H9 (cell line): ENCODE measurements at regions not wholly inside any gene's neighbourhood (a gene's known extent, or its start where the extent isn't known, plus 50 kb on each side); places are given as distances from the start of the nearest gene placed in this dataset.

Source experiments
- DNase-seq: peaks from one replicate; pipeline ENCODE4 v3.0.0-alpha.2; 2017
- H2AFZ ChIP-seq: one replicate; pipeline ENCODE4 v1.6.1; 2013; ENCODE audit warnings: mild to moderate bottlenecking, low read length, control low read depth, moderate library complexity
- H2AK5ac ChIP-seq: 2 replicates; pipeline ENCODE4 v1.6.1; 2013; ENCODE audit warnings: low read length, control low read depth, mixed read lengths; ENCODE audit not compliant: insufficient read length
- H2BK120ac ChIP-seq: one replicate; pipeline ENCODE4 v1.6.1; 2013; ENCODE audit warnings: low read depth, mild to moderate bottlenecking, low read length, control low read depth, inconsistent platforms; ENCODE audit not compliant: poor library complexity, severe bottlenecking
- H2BK12ac ChIP-seq: 2 replicates; pipeline ENCODE4 v1.6.1; 2013; ENCODE audit warnings: low read length, control low read depth, mixed read lengths, low read depth; ENCODE audit not compliant: insufficient read length
- H2BK15ac ChIP-seq: 2 replicates; pipeline ENCODE4 v1.6.1; 2013; ENCODE audit warnings: low read depth, low read length, control low read depth
- H2BK20ac ChIP-seq: one replicate; pipeline ENCODE4 v1.6.1; 2013; ENCODE audit warnings: low read depth, mild to moderate bottlenecking, low read length, control low read depth, inconsistent platforms; ENCODE audit not compliant: poor library complexity, severe bottlenecking
- H2BK5ac ChIP-seq: 2 replicates; pipeline ENCODE4 v1.6.1; 2013; ENCODE audit warnings: low read length, control low read depth, mixed read lengths; ENCODE audit not compliant: insufficient read length
- H3K14ac ChIP-seq: 2 replicates; pipeline ENCODE4 v1.6.1; 2013; ENCODE audit warnings: low read length, control low read depth; ENCODE audit not compliant: insufficient read depth
- H3K18ac ChIP-seq: 2 replicates; pipeline ENCODE4 v1.6.1; 2013; ENCODE audit warnings: low read depth, mild to moderate bottlenecking, mixed read lengths, low read length, control low read depth; ENCODE audit not compliant: insufficient read length
- H3K23ac ChIP-seq: 2 replicates; pipeline ENCODE4 v1.6.1; 2013; ENCODE audit warnings: low read length, control low read depth, mixed read lengths, low read depth; ENCODE audit not compliant: insufficient read length
- H3K23me2 ChIP-seq: 2 replicates; pipeline ENCODE4 v1.6.1; 2013; ENCODE audit warnings: low read depth, mild to moderate bottlenecking, mixed read lengths, low read length, control low read depth; ENCODE audit not compliant: insufficient read length, poor library complexity, severe bottlenecking
- H3K27ac ChIP-seq: 2 replicates; pipeline ENCODE4 v1.5.1; 2013; ENCODE audit warnings: low read length, control low read depth, mixed read lengths, low read depth; ENCODE audit not compliant: insufficient read length
- H3K27me3 ChIP-seq: 2 replicates; pipeline ENCODE4 v1.6.1; 2013; ENCODE audit warnings: low read length, control low read depth, inconsistent platforms; ENCODE audit not compliant: insufficient read depth
- H3K4ac ChIP-seq: 2 replicates; pipeline ENCODE4 v1.6.1; 2013; ENCODE audit warnings: low read depth, mild to moderate bottlenecking, control low read depth, inconsistent platforms, low read length, moderate library complexity
- H3K4me1 ChIP-seq: 2 replicates; pipeline ENCODE4 v1.6.1; 2013; ENCODE audit warnings: low read length, control low read depth, inconsistent platforms; ENCODE audit not compliant: insufficient read depth
- H3K4me2 ChIP-seq: 2 replicates; pipeline ENCODE4 v1.6.1; 2013; ENCODE audit warnings: low read length, control low read depth, mixed read lengths; ENCODE audit not compliant: insufficient read length, insufficient read depth
- H3K56ac ChIP-seq: 2 replicates; pipeline ENCODE4 v1.6.1; 2013; ENCODE audit warnings: low read depth, mild to moderate bottlenecking, mixed read lengths, low read length, control low read depth; ENCODE audit not compliant: insufficient read length
- H3K79me1 ChIP-seq: 2 replicates; pipeline ENCODE4 v1.6.1; 2013; ENCODE audit warnings: low read depth, mild to moderate bottlenecking, moderate library complexity, low read length, control low read depth, inconsistent platforms; ENCODE audit not compliant: insufficient read depth, poor library complexity, severe bottlenecking
- H3K79me2 ChIP-seq: 2 replicates; pipeline ENCODE4 v1.6.1; 2013; ENCODE audit warnings: low read length, control low read depth, inconsistent platforms; ENCODE audit not compliant: insufficient read depth
- H3K9ac ChIP-seq: 2 replicates; pipeline ENCODE4 v1.6.1; 2013; ENCODE audit warnings: low read length, control low read depth, mixed read lengths; ENCODE audit not compliant: insufficient read length; ENCODE audit errors: extremely low read depth
- H3K9me3 ChIP-seq: one replicate; pipeline ENCODE4 v1.6.1; 2013; ENCODE audit warnings: low read depth, low read length, inconsistent platforms; ENCODE audit not compliant: control insufficient read depth
- H3T11ph ChIP-seq: one replicate; pipeline ENCODE4 v1.6.1; 2013; ENCODE audit warnings: mild to moderate bottlenecking, low read length, control low read depth, inconsistent platforms
- H4K20me1 ChIP-seq: one replicate; pipeline ENCODE4 v1.6.1; 2013; ENCODE audit not compliant: control insufficient read depth, insufficient read length, insufficient read depth
- H4K5ac ChIP-seq: 2 replicates; pipeline ENCODE4 v1.6.1; 2013; ENCODE audit warnings: low read depth, mild to moderate bottlenecking, mixed read lengths, low read length, control low read depth; ENCODE audit not compliant: insufficient read length
- H4K8ac ChIP-seq: replicated peaks from 2 replicates; pipeline ENCODE4 v1.6.1; 2013; ENCODE audit warnings: low read length, control low read depth, mixed read lengths, low read depth; ENCODE audit not compliant: insufficient read length
- H4K91ac ChIP-seq: 2 replicates; pipeline ENCODE4 v1.6.1; 2013; ENCODE audit warnings: low read depth, mild to moderate bottlenecking, moderate library complexity, mixed read lengths, low read length, control low read depth; ENCODE audit not compliant: insufficient read length
- H3K27ac Mint-ChIP-seq, 3 experiments: 2 replicates in 2 of 3; 3 replicates in 1 of 3; pipeline ENCODE4 v1.8.0; 2020 to 2021; ENCODE audit warnings: mixed read lengths in 3 of 3, mild to moderate bottlenecking in 1 of 3, moderate library complexity in 1 of 3
- H3K27me3 Mint-ChIP-seq: 2 replicates; pipeline ENCODE4 v1.8.0; 2021; ENCODE audit warnings: low read depth, mild to moderate bottlenecking, moderate library complexity, mixed read lengths
- H3K36me3 Mint-ChIP-seq, 3 experiments: 2 replicates in 2 of 3; 3 replicates in 1 of 3; pipeline ENCODE4 v1.8.0; 2020 to 2021; ENCODE audit warnings: low read depth in 3 of 3, mixed read lengths in 3 of 3; ENCODE audit not compliant: insufficient read depth in 1 of 3
- H3K4me1 Mint-ChIP-seq, 2 experiments: 2 replicates each; pipeline ENCODE4 v1.8.0; 2020; ENCODE audit warnings: mixed read lengths in 2 of 2
- H3K4me3 Mint-ChIP-seq, 2 experiments: 2 replicates in 1 of 2; 3 replicates in 1 of 2; pipeline ENCODE4 v1.8.0; 2020 to 2021; ENCODE audit warnings: mild to moderate bottlenecking in 2 of 2, mixed read lengths in 2 of 2, moderate library complexity in 1 of 2
- H3K9me3 Mint-ChIP-seq, 2 experiments: 2 replicates in 1 of 2; 3 replicates in 1 of 2; pipeline ENCODE4 v1.8.0; 2020; ENCODE audit warnings: mild to moderate bottlenecking in 2 of 2, mixed read lengths in 2 of 2, moderate library complexity in 1 of 2
- CTCF ChIP-seq: fragments of 200-600 bp; sonication (generic); conservative IDR thresholded peaks from 3 replicates; pipeline ENCODE4 v1.8.0; 2021; ENCODE audit warnings: antibody characterized with exemption, mild to moderate bottlenecking
- WGBS: extraction: QIAGEN DNeasy Blood & Tissue Kit; methylation state at CpG from one replicate; pipeline ENCODE4 v1.1.7; 2013; ENCODE audit warnings: missing lambda C conversion rate, low lambda C conversion rate, mixed read lengths; ENCODE audit not compliant: insufficient read length; ENCODE audit errors: extremely low coverage; 5-methylcytosine and 5-hydroxymethylcytosine counted together

GRCh38 chr1:87786861-87787545 lies 458.3 kb downstream of the LMO4 start:
- Histone ChIP-seq H3K56ac (no peak overlapping the region), H2BK20ac (no peak overlapping the region), H3K18ac (no peak overlapping the region), H3K4me1 (peaks cover 3% of the 10 kb centered on the region; the same call in 1 of the 2 replicates), H2BK15ac (no peak overlapping the region), H3K27ac (no peak overlapping the region), H3K14ac (no peak overlapping the region), H3K23ac (no peak overlapping the region), H3T11ph (no peak overlapping the region), H4K20me1 (no peaks in the 10 kb centered on the region), H2BK120ac (no peak overlapping the region), H4K5ac (no peak overlapping the region), H3K9ac (no peak overlapping the region), H3K4ac (no peak overlapping the region), H3K27me3 (no peaks in the 10 kb centered on the region), H3K4me2 (no peak overlapping the region), H3K23me2 (no peaks in the 10 kb centered on the region), H3K79me2 (no peaks in the 10 kb centered on the region), H2AFZ (no peak overlapping the region), H3K9me3 (no peaks in the 10 kb centered on the region), H4K91ac (no peak overlapping the region), H4K8ac (no peak overlapping the region), H2AK5ac (no peak overlapping the region), H3K79me1 (no peaks in the 10 kb centered on the region), H2BK5ac (no peak overlapping the region), H2BK12ac (no peak overlapping the region)
- H3K4me3 Mint-ChIP-seq = no peak overlapping the region
- DNase-seq = no peak
- WGBS = no CpG with 5 or more reads among the region's 5 CpGs
- H3K9me3 Mint-ChIP-seq = no peaks in the 10 kb centered on the region
- H3K36me3 Mint-ChIP-seq = no peaks in the 10 kb centered on the region
- TF ChIP-seq CTCF = no peak
- H3K4me1 Mint-ChIP-seq = peaks cover 8 to 11% of the 10 kb centered on the region in 2 experiments
- H3K27ac Mint-ChIP-seq = peak overlapping the region in 1 of 3 experiments; percentile 2; a peak in 1 of 7 replicates
- H3K27me3 Mint-ChIP-seq = no peaks in the 10 kb centered on the region
